Activated CD4-positive, alpha-beta T cell treated with anti-CD3 and anti-CD28 coated beads, Interleukin-2, amount 10 ng/mL, durations not matched to agents 7 days and 5 days (primary cell): ENCODE measurements at regions not wholly inside any gene's neighbourhood (a gene's known extent, or its start where the extent isn't known, plus 50 kb on each side); places are given as distances from the start of the nearest gene placed in this dataset.

ENCODE experiments used
- CTCF ChIA-PET: fragments of 350-600 bp; sonication (Branson Sonifier 250); formaldehyde crosslinking; loops from one replicate; lab custom pipeline; 2021; ENCODE audit warnings: antibody characterized with exemption; lab: Charles Lee
- POLR2A ChIA-PET: fragments of 350-600 bp; sonication (Branson Sonifier 250); formaldehyde crosslinking; loops from one replicate; lab custom pipeline; 2021; ENCODE audit warnings: antibody characterized with exemption; lab: Charles Lee
- DNase-seq: peaks from one replicate; pipeline ENCODE4 v3.0.0-alpha.2; 2020
- H3K27ac Mint-ChIP-seq: one replicate; pipeline ENCODE4 v1.8.0; 2021; ENCODE audit warnings: mild to moderate bottlenecking, moderate library complexity, mixed read lengths
- H3K27me3 Mint-ChIP-seq: one replicate; pipeline ENCODE4 v1.8.0; 2021; ENCODE audit warnings: mixed read lengths
- H3K36me3 Mint-ChIP-seq: one replicate; pipeline ENCODE4 v1.8.0; 2021; ENCODE audit warnings: low read depth, mixed read lengths
- H3K4me1 Mint-ChIP-seq: one replicate; pipeline ENCODE4 v1.8.0; 2021; ENCODE audit warnings: mixed read lengths
- H3K4me3 Mint-ChIP-seq: one replicate; pipeline ENCODE4 v1.8.0; 2021; ENCODE audit warnings: mild to moderate bottlenecking, moderate library complexity, mixed read lengths
- H3K9me3 Mint-ChIP-seq: one replicate; pipeline ENCODE4 v1.8.0; 2021; ENCODE audit warnings: mixed read lengths

GRCh38 chr15:56528136-56528535 lies 63.2 kb upstream of the MNS1 start:
- POLR2A ChIA-PET = interaction anchor here (0.6 kb wide), 1 partner anchor 12 kb away, joined by 11 read pairs; no protein-coding TSS in a partner anchor
- no peak for DNase-seq
- Mint-ChIP-seq H3K27me3 (peaks cover 23% of the 10 kb centered on the region), H3K36me3 (no peaks in the 10 kb centered on the region), H3K27ac (no peak overlapping the region), H3K4me1 (no peaks in the 10 kb centered on the region), H3K4me3 (no peak overlapping the region), H3K9me3 (no peaks in the 10 kb centered on the region)
- CTCF ChIA-PET = no interaction called here

GRCh38 chr15:56524915-56525314 lies 60.0 kb upstream of the MNS1 start:
- ChIA-PET CTCF (no interaction called here), POLR2A (no interaction called here)
- no peak for DNase-seq
- Mint-ChIP-seq H3K9me3 (no peaks in the 10 kb centered on the region), H3K4me3 (no peak overlapping the region), H3K4me1 (no peaks in the 10 kb centered on the region), H3K27me3 (peaks cover 45% of the 10 kb centered on the region), H3K27ac (no peak overlapping the region), H3K36me3 (no peaks in the 10 kb centered on the region)

GRCh38 chr15:56523521-56523920 lies 58.6 kb upstream of the MNS1 start:
- Mint-ChIP-seq H3K4me3 (no peak overlapping the region), H3K4me1 (no peaks in the 10 kb centered on the region), H3K27me3 (peaks cover 46% of the 10 kb centered on the region), H3K36me3 (no peaks in the 10 kb centered on the region), H3K9me3 (no peaks in the 10 kb centered on the region), H3K27ac (no peak overlapping the region)
- CTCF ChIA-PET = no interaction called here
- POLR2A ChIA-PET = no interaction called here
- no peak for DNase-seq

GRCh38 chr15:56519000-56519399 lies 54.1 kb upstream of the MNS1 start:
- no peaks in the 10 kb centered on the region for H3K36me3 Mint-ChIP-seq
- ChIA-PET POLR2A (no interaction called here), CTCF (interaction anchor here (0.6 kb wide), 1 partner anchor 701 kb away, joined by 4 read pairs; no protein-coding TSS in a partner anchor)
- no peak overlapping the region for H3K4me3 Mint-ChIP-seq
- DNase-seq = no peak
- H3K27ac Mint-ChIP-seq = no peak overlapping the region
- H3K27me3 Mint-ChIP-seq = peaks cover 34% of the 10 kb centered on the region
- no peaks in the 10 kb centered on the region for H3K4me1 Mint-ChIP-seq
- peaks cover 18% of the 10 kb centered on the region for H3K9me3 Mint-ChIP-seq
